ENCODE measurements at regions not wholly inside any gene's neighbourhood (a gene's known extent, or its start where the extent isn't known, plus 50 kb on each side); places are given as distances from the start of the nearest gene placed in this dataset.

DNA sequence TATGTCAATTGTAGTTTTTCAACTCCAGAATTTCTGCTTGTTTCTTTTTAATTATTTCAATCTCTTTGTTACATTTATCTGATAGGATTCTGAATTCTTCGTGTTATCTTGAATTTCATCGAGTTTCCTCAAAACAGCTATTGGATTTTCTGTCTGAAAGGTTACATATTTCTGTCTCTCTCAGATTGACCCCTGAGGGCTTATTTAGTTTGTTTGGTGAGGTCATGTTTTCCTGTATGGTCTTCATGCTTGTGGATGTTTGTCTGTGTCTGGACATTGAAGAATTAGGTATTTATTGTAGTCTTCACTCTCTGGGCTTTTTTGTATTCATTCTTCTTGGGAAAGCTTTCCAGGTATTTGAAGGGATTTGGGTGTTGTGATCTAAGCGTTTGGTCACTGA, 85.6 kb downstream of the SNAPC1 start:
- peak; percentile 13 for FAIRE-seq

- FAIRE-seq, result no peak
Observed at GRCh38 chr14:61854898-61855297, 92.7 kb downstream of the SNAPC1 start.

GRCh38 chr14:61860294-61860918, 98.2 kb downstream of the SNAPC1 start:
- FAIRE-seq, result peak; percentile 92

- no peak for FAIRE-seq
Observed at GRCh38 chr14:61861320-61861865, 99.2 kb downstream of the SNAPC1 start.

DNA sequence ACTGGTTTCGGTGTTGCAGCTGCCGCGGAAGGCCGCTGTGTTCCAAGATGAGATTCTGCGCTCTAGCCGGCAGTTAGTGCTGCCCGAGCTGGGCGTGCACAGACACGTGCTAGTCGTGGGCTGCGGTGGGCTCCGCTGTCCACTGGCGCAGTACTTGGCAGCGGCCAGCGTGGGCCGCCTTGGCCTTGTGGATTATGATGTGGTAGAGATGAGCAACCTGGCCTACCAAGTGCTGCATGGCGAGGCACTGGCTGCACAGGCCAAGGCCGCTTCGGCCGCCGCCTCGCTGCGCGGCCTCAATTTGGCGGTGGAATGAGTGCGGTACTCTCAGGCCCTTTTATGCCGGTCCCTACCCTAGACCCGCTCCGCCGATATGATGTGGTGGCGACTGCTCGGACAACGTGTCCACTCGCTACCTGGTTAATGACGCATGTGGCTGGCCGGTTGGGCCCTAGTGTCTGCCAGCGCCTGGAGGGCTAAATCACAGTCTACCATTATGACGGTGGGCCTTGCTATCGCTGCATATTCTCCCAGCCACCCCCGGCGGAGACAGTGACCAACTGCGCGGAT, 102.2 kb downstream of the SNAPC1 start:
- no peak for FAIRE-seq

- FAIRE-seq, result no peak
Observed at GRCh38 chr14:61866932-61867920, 105.0 kb downstream of the SNAPC1 start.

DNA sequence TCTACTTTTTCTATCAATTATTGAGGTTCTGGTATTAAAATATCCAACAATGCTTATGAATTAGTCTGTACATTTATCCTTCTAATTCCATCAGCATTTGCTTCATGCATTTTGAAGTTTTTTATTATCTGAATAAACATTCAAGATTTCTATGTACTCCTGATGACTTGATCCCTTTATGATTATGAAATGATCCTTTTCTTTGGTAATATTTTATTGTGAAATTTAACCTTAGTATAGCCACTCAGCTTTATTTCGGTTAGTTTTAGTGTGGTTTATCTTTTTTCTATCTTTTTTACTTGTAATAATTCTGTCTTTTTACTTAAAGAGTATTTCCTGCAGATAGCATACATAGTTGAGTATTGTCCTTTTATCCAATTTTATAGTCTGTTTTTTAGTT, 106.6 kb downstream of the SNAPC1 start:
- peak; percentile 17 for FAIRE-seq

GRCh38 chr14:61870163-61870562, 107.9 kb downstream of the SNAPC1 start:
- no peak for FAIRE-seq

DNA sequence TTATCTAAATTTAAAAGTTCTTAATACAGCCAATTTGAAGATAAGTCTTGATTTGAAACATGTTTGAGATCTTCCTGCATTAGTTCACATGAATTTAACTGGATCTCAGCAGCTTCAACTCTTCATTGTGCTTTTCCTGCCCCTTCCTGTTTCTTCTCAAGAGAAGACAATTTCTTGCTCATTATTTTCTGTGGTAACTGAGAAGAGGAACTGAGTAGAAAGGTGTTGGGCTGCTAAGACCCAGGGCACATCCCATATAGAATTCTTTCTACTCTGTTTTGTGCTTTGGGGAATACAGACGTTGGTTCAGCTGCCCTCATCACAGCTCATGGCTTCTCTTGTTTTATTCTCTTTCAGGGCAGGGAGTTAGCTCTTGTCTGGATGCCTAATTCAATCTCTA, 110.2 kb downstream of the SNAPC1 start:
- FAIRE-seq, result no peak

DNA sequence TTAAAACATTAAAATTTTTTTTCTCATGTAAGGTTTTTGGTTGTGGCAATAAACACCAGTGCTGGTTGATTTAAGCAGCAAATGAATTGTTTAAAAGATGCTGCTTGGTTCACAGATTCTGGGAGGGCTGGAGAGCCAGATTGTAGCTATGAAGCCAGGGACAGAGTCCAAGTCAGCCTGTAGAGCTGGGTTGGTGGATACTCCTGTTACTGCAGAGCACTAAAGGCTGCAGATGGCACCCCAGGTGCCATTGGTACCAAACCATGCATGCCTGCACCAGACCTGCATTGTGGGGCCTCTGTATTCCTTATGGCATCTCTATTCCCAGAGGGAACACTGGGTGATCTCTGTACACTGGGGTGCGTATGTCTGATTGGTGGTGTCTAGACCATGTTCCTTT, 113.3 kb downstream of the SNAPC1 start:
- FAIRE-seq, result no peak

- peak; percentile 100 for FAIRE-seq
Observed at GRCh38 chr14:61876362-61877034, 114.3 kb downstream of the SNAPC1 start.

GRCh38 chr14:61877035-61877390, 114.8 kb downstream of the SNAPC1 start:
- no peak for FAIRE-seq

DNA sequence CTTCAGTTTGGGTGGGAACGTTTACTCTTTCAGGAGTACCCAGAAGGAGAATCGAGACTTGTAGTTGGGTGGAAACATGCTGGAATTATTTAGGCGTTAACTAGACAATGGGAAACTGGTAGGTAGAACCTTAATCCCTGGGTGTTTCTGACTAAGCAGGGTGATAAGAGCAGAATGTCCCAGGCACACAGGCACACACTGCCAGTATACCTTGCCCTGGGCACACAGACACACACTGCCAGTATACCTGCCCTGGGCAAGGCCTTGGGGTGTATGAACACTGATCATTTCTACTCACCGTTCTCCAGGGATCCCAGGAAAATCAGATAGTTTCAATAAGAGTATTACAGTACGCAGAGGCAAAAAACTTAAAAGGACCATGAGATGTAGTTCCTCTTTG, 115.5 kb downstream of the SNAPC1 start:
- no peak for FAIRE-seq

DNA sequence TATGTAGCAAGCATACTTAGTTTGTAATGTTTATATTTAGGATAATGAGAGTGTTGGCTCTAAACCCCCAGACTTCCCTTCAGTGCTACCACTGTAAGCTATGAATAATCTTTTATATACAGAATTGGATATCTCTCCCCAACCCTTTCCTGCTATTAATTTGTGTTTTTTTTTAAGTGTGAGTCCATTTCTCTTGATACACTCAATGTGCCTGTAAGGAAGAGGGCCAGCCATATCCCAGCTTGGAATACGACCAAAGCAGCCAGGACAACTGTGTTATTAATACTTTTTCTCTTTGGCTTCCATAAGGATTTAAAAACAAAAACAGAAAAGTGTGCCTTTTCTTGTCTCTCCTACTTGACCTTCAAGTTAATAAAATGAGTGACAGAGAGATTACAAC, 116.7 kb downstream of the SNAPC1 start:
- no peak for FAIRE-seq

DNA sequence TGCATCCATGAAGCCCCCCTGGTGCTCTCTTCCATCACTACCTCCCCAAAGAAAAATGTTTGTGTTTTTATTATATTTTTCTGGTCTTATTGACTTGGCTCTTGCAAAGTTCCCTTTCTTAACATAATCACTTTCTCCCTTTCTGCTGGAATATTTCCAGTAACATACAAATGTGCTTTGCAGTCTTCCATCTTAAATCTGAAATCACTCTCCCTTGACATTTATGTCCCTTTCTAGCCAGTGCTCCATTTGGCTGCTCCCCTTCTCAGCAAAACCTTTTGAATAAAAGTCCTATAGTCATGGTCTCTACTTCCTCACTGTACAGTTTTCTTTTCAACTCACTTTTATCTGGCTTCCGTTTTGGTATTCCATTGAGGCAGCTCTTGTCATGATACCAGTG, 118.8 kb downstream of the SNAPC1 start:
- FAIRE-seq, result peak; percentile 33

- FAIRE-seq, result peak; percentile 95
Observed at GRCh38 chr14:61884711-61885110, 122.5 kb downstream of the SNAPC1 start.

DNA sequence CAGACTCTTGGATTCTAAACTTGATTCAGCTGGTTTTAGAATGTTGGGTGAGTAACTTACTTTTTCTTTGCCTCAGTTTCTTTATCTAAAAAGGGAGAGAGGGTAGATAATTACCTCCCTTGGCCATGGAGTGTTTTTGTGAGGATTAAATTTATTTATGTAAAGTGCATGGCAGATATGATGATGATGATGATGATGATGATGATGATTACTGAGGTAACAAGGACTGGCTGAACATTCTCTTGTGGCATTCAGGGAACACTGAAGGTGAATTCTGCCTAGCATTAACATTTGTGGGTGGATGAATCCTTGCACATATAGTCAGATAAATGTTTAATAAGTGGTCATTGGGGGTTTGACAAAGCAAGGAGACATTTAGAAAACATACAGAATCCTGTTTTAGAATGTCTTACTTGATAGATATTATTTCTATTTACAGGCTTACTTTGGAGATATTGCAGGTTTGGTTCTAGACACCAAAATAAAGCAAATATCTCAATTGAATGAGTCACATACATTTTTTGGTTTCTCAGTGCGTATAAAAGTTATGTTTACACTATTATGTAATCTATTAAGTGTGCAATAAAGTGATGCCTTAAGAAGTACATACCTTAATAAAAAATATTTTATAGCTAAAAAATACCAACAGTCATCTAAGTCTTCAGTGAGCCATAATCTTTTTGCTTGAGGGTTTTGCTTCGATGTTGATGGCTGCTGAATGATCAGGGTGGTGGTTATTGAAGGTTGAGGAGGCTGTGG, 123.2 kb downstream of the SNAPC1 start:
- FAIRE-seq, result peak; percentile 60

- no peak for FAIRE-seq
Observed at GRCh38 chr14:61887628-61888027, 125.4 kb downstream of the SNAPC1 start.

GRCh38 chr14:61889914-61890351, 127.7 kb downstream of the SNAPC1 start:
- no peak for FAIRE-seq

- FAIRE-seq, result peak; percentile 60
Observed at GRCh38 chr14:61891170-61891569, 128.9 kb downstream of the SNAPC1 start.

DNA sequence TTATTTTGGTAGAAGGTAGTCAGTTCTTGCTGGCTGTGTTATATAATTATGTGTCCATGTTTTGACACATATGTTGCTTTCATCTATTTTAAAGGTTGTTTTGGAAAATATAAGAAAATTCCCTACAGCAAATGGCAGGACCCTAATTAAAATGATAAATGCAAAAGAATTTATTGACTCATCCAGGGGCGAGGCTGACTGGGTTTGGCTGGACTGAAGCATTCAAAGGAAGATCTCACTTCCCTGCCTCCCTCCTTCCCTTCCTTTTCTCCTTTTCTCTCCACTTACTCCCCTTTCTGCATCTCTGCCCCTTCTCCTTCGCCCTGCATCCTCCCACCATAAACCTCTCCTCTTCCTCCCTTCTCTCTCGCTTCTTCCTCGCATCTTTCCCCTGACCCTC, 129.6 kb downstream of the SNAPC1 start:
- FAIRE-seq, result no peak

DNA sequence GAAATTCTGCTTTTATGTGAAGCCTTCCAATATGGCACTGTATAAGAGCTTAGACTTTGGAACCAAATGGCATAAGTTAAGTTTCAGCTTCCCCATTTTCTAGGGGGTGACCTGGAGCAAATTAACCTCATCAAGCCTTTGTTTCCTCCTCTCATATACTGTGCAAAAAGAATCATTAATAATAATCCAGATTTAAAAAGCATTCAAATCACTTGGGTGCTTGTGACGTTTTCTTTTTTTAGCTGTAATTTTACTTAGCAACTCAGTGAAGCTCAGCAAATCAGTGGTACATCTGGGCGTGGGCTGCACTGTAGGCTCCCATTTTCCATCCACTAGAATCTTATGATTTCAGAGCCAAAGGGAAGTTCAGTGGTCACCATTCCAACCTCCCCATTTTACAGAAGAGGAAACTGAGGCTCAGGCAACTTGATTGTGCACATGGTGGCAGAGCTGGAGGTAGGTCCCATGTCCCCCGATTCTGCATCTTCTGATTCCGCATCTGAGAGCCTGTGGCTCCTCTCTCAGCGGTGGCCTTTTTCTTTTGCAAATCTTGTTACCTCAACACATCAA, 131.2 kb downstream of the SNAPC1 start:
- FAIRE-seq, result no peak
